Naive thymus-derived CD4-positive, alpha-beta T cell (primary cell): ENCODE measurements at regions not wholly inside any gene's neighbourhood (a gene's known extent, or its start where the extent isn't known, plus 50 kb on each side); places are given as distances from the start of the nearest gene placed in this dataset.

Experiments
- ATAC-seq: fragments of 150-1000 bp; cut with Tn5 transposase; 2 replicates; pipeline ENCODE4 v1.10.0; 2021; ENCODE audit warnings: mild to moderate bottlenecking, moderate library complexity
- CTCF ChIA-PET: fragments of 350-600 bp; sonication (Branson Sonifier 250); formaldehyde crosslinking; loops from one replicate; lab custom pipeline; 2021; ENCODE audit warnings: antibody characterized with exemption; lab: Charles Lee
- POLR2A ChIA-PET: fragments of 350-600 bp; sonication (Branson Sonifier 250); formaldehyde crosslinking; loops from one replicate; lab custom pipeline; 2021; ENCODE audit warnings: antibody characterized with exemption, inconsistent platforms; lab: Charles Lee
- DNase-seq, 9 donors: peaks; one replicate each; pipeline versions ENCODE4 v3.0.0 to v3.0.0-alpha.2; 2020 to 2022; ENCODE audit warnings: mixed read lengths in 1 of 9
- H3K27ac ChIP-seq: one replicate; pipeline ENCODE4 v1.7.0; 2013; ENCODE audit warnings: mild to moderate bottlenecking, low read depth, low read length, moderate library complexity
- H3K27me3 ChIP-seq, 2 donors: one replicate each; pipeline ENCODE4 v1.7.0; 2013; ENCODE audit warnings: low read length in 2 of 2, mild to moderate bottlenecking in 2 of 2, moderate library complexity in 2 of 2; ENCODE audit not compliant: control insufficient read depth in 2 of 2, insufficient read depth in 2 of 2
- H3K36me3 ChIP-seq, 3 experiments: 1 replicate in 2 of 3; 2 replicates in 1 of 3; pipeline ENCODE4 v1.7.0; 2013; ENCODE audit warnings: low read length in 3 of 3, mild to moderate bottlenecking in 3 of 3, moderate library complexity in 1 of 3; ENCODE audit not compliant: insufficient read depth in 3 of 3, control insufficient read depth in 2 of 3
- H3K4me1 ChIP-seq, 2 donors: one replicate each; pipeline ENCODE4 v1.7.0; 2013; ENCODE audit warnings: low read length in 2 of 2, mild to moderate bottlenecking in 2 of 2, moderate library complexity in 1 of 2; ENCODE audit not compliant: control insufficient read depth in 2 of 2, insufficient read depth in 2 of 2
- H3K4me3 ChIP-seq: 2 replicates; pipeline ENCODE4 v1.7.0; 2013; ENCODE audit warnings: mild to moderate bottlenecking, low read length
- H3K9me3 ChIP-seq, 3 experiments: 1 replicate in 2 of 3; 2 replicates in 1 of 3; pipeline ENCODE4 v1.7.0; 2013; ENCODE audit warnings: low read length in 3 of 3; ENCODE audit not compliant: control insufficient read depth in 2 of 3
- H3K27ac Mint-ChIP-seq, 9 donors: one replicate each; pipeline ENCODE4 v1.8.0; 2020 to 2022; ENCODE audit warnings: mixed read lengths in 9 of 9, mild to moderate bottlenecking in 8 of 9, moderate library complexity in 5 of 9, inconsistent platforms in 2 of 9
- H3K27me3 Mint-ChIP-seq, 5 donors: one replicate each; pipeline ENCODE4 v1.8.0; 2021 to 2022; ENCODE audit warnings: mixed read lengths in 5 of 5, mild to moderate bottlenecking in 1 of 5
- H3K36me3 Mint-ChIP-seq, 5 donors: one replicate each; pipeline ENCODE4 v1.8.0; 2020 to 2022; ENCODE audit warnings: mixed read lengths in 5 of 5, mild to moderate bottlenecking in 3 of 5, inconsistent platforms in 1 of 5
- H3K4me1 Mint-ChIP-seq, 7 donors: one replicate each; pipeline ENCODE4 v1.8.0; 2020 to 2022; ENCODE audit warnings: mixed read lengths in 7 of 7, mild to moderate bottlenecking in 3 of 7, inconsistent platforms in 1 of 7
- H3K4me3 Mint-ChIP-seq, 10 donors: one replicate each; pipeline ENCODE4 v1.8.0; 2020 to 2022; ENCODE audit warnings: mild to moderate bottlenecking in 10 of 10, mixed read lengths in 10 of 10, moderate library complexity in 6 of 10, inconsistent platforms in 2 of 10
- H3K9me3 Mint-ChIP-seq, 11 donors: one replicate each; pipeline ENCODE4 v1.8.0; 2020 to 2022; ENCODE audit warnings: mixed read lengths in 11 of 11, mild to moderate bottlenecking in 4 of 11, inconsistent platforms in 1 of 11, moderate library complexity in 1 of 11
- intact Hi-C, 2 donors: fragments of 100-400 bp; cut with micrococcal nuclease; formaldehyde crosslinking; loops; one replicate each; pipeline ENCODE4 v1.15.1; 2023

DNA sequence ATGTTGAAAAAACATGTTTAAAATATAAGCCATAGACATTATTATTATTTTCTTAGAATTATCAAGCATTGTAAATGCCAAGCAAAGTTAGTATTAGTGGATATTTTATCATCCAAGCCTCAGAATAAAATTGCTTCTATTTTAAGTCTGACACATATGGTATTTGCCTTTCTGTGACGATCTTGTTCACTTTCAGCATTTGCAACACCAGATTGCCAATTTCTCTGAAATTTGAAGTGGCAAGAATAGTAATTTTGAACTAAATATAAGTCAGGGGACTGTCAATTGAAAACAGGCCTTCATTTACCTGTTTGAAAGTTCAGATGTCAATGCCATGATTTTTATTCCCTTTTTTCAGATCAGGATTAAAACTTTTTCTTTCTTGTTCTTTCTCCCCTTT is 1233.6 kb upstream of the CDH18 start:
- no peak overlapping the region for H3K4me3 ChIP-seq
- Mint-ChIP-seq H3K9me3 (peaks cover 0 to 21% (median 8%) of the 10 kb centered on the region in 11 donors), H3K4me3 (no peak overlapping the region), H3K36me3 (peaks cover 0 to 8% (median 0%) of the 10 kb centered on the region in 5 donors), H3K4me1 (no peaks in the 10 kb centered on the region), H3K27ac (no peak overlapping the region), H3K27me3 (no peaks in the 10 kb centered on the region)
- no peak for DNase-seq
- H3K36me3 ChIP-seq: no peaks in the 10 kb centered on the region
- intact Hi-C loops: no loop called here
- H3K27ac ChIP-seq: no peak overlapping the region
- no peaks in the 10 kb centered on the region for H3K4me1 ChIP-seq
- H3K9me3 ChIP-seq: peaks cover 0 to 4% (median 0%) of the 10 kb centered on the region in 3 experiments
- H3K27me3 ChIP-seq: no peaks in the 10 kb centered on the region
- CTCF ChIA-PET: no interaction called here
- no peak for ATAC-seq
- POLR2A ChIA-PET: no interaction called here

DNA sequence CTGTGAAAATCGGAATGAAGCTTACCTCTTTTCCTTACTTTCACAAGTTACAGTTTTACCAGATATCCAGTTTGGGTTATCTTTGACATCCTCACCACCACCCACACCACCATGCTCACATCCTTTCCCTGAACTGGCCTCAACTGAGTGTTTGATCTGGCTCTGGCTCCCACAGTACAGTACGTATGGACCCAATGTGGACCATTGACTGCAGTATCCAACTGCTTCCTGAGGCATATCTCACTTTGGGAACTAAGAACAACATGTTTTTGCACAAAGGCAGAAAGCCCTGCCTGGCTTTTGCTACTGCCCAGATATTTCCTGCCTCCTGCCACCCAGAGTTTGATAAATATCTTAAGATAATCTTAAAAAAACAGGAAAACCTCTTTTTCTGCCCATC is 1232.0 kb upstream of the CDH18 start:
- Histone ChIP-seq H3K36me3 (no peaks in the 10 kb centered on the region), H3K4me3 (no peak overlapping the region), H3K9me3 (peaks cover 0 to 4% (median 0%) of the 10 kb centered on the region in 3 experiments), H3K4me1 (no peaks in the 10 kb centered on the region), H3K27ac (no peak overlapping the region), H3K27me3 (no peaks in the 10 kb centered on the region)
- POLR2A ChIA-PET: no interaction called here
- no peak for DNase-seq
- no peaks in the 10 kb centered on the region for H3K27me3 Mint-ChIP-seq
- no peaks in the 10 kb centered on the region for H3K4me1 Mint-ChIP-seq
- CTCF ChIA-PET: no interaction called here
- intact Hi-C loops: no loop called here
- H3K36me3 Mint-ChIP-seq: peaks cover 0 to 4% (median 0%) of the 10 kb centered on the region in 5 donors
- H3K9me3 Mint-ChIP-seq: peaks cover 0 to 16% (median 5%) of the 10 kb centered on the region in 11 donors
- H3K4me3 Mint-ChIP-seq: no peak overlapping the region
- no peak for ATAC-seq
- H3K27ac Mint-ChIP-seq: no peak overlapping the region

DNA sequence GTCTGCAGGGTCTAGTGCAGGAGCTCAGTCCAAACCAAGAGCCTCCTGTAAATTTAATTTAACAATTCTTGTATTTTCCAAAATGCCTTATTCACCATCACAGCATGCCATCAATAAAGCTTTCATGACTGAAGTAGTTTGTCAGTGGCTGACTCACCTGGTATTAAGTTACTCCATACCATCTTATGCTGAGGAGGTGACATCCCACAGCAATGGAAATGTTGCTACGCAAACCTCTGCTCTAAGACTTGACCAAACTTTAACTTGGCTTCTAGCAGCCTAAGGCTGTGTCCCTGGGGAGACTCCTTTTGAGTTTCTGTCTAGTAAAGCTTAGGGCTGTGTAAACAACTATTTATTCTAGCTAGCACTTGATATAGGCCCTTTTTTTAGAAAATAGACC is 1231.3 kb upstream of the CDH18 start:
- intact Hi-C loops: no loop called here
- Mint-ChIP-seq H3K27me3 (no peaks in the 10 kb centered on the region), H3K4me3 (no peak overlapping the region), H3K27ac (no peak overlapping the region), H3K36me3 (peaks cover 0 to 4% (median 0%) of the 10 kb centered on the region in 5 donors), H3K4me1 (no peaks in the 10 kb centered on the region), H3K9me3 (peaks cover 0 to 16% (median 5%) of the 10 kb centered on the region in 11 donors)
- Histone ChIP-seq H3K4me3 (no peak overlapping the region), H3K27me3 (no peaks in the 10 kb centered on the region), H3K4me1 (no peaks in the 10 kb centered on the region), H3K9me3 (peaks cover 0 to 4% (median 0%) of the 10 kb centered on the region in 3 experiments), H3K27ac (no peak overlapping the region), H3K36me3 (no peaks in the 10 kb centered on the region)
- POLR2A ChIA-PET: no interaction called here
- DNase-seq (no peak), ATAC-seq (no peak)
- CTCF ChIA-PET: no interaction called here

DNA sequence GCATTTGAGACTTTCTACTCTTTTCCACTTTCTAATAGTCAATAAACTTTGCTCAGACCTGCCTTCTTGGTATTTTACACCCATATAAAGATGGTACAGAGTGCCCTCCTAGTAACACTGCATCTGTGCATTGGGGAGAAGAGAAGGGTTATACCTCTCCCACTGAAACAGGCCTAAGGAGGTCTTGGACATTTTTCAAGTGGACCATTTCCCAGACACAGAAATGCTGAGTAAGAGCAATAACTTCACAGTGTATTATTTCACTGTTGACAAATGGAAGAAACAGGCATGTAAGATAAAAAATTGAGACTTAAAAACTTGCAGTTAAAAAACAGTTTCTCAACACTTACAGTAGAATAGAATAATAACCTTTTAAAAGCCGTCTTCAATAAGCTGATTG is 1224.0 kb upstream of the CDH18 start:
- H3K9me3 ChIP-seq: no peaks in the 10 kb centered on the region
- no peak overlapping the region for H3K27ac Mint-ChIP-seq
- H3K4me1 ChIP-seq: no peaks in the 10 kb centered on the region
- intact Hi-C loops: no loop called here
- H3K36me3 Mint-ChIP-seq: no peaks in the 10 kb centered on the region
- H3K4me3 ChIP-seq: no peak overlapping the region
- no peaks in the 10 kb centered on the region for H3K27me3 ChIP-seq
- ChIA-PET POLR2A (no interaction called here), CTCF (no interaction called here)
- ATAC-seq (no peak), DNase-seq (no peak)
- H3K4me1 Mint-ChIP-seq: no peaks in the 10 kb centered on the region
- peaks cover 0 to 16% (median 7%) of the 10 kb centered on the region in 11 donors for H3K9me3 Mint-ChIP-seq
- no peak overlapping the region for H3K27ac ChIP-seq
- H3K36me3 ChIP-seq: no peaks in the 10 kb centered on the region
- H3K4me3 Mint-ChIP-seq: no peak overlapping the region
- no peaks in the 10 kb centered on the region for H3K27me3 Mint-ChIP-seq

GRCh38 chr5:21209409-21209808 is 1221.4 kb upstream of the CDH18 start:
- Mint-ChIP-seq H3K4me3 (no peak overlapping the region), H3K36me3 (no peaks in the 10 kb centered on the region), H3K9me3 (peaks cover 0 to 11% (median 5%) of the 10 kb centered on the region in 11 donors), H3K4me1 (no peaks in the 10 kb centered on the region), H3K27me3 (no peaks in the 10 kb centered on the region), H3K27ac (no peak overlapping the region)
- Histone ChIP-seq H3K4me3 (no peak overlapping the region), H3K27me3 (no peaks in the 10 kb centered on the region), H3K27ac (no peak overlapping the region), H3K36me3 (no peaks in the 10 kb centered on the region), H3K4me1 (no peaks in the 10 kb centered on the region), H3K9me3 (no peaks in the 10 kb centered on the region)
- ATAC-seq: no peak
- ChIA-PET POLR2A (no interaction called here), CTCF (no interaction called here)
- intact Hi-C loops: no loop called here
- DNase-seq: no peak

GRCh38 chr5:21199087-21199486 is 1211.1 kb upstream of the CDH18 start:
- no peak overlapping the region for H3K4me3 ChIP-seq
- no peak overlapping the region for H3K27ac ChIP-seq
- H3K9me3 ChIP-seq: no peaks in the 10 kb centered on the region
- intact Hi-C loops: no loop called here
- Mint-ChIP-seq H3K27ac (no peak overlapping the region), H3K9me3 (peaks cover 0 to 21% (median 1%) of the 10 kb centered on the region in 11 donors), H3K4me1 (no peaks in the 10 kb centered on the region), H3K27me3 (no peaks in the 10 kb centered on the region), H3K4me3 (no peak overlapping the region), H3K36me3 (no peaks in the 10 kb centered on the region)
- no peak for DNase-seq
- H3K36me3 ChIP-seq: no peaks in the 10 kb centered on the region
- H3K27me3 ChIP-seq: no peaks in the 10 kb centered on the region
- no peak for ATAC-seq
- POLR2A ChIA-PET: no interaction called here
- CTCF ChIA-PET: interaction anchor here (1.1 kb wide), 1 partner anchor 20 kb away, joined by 3 read pairs; no protein-coding TSS in a partner anchor
- no peaks in the 10 kb centered on the region for H3K4me1 ChIP-seq

DNA sequence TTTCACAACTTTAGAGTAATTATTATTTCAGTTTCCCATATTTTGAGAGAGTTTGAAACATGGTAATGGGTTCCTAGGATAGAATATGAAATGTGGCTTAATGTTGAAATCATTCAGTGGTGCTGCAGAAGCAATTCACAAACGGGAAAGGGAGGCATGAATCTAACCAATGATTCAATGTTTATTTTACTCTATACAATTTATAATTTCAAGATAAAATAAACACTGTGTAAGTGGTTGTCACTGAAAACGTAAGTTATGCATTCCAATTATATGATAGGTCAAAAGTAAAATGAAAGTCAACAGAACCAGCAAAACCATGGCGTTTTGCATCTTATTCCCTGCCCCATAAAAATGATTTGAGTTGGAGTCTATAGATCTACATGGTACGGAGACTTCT is 1207.1 kb upstream of the CDH18 start:
- H3K4me3 Mint-ChIP-seq: no peak overlapping the region
- POLR2A ChIA-PET: no interaction called here
- ATAC-seq: no peak

More for the DNA sequence above, 1207.1 kb upstream of the CDH18 start:
- no peaks in the 10 kb centered on the region for H3K9me3 ChIP-seq
- no peak overlapping the region for H3K27ac ChIP-seq
- intact Hi-C loops: no loop called here
- H3K27me3 Mint-ChIP-seq: no peaks in the 10 kb centered on the region
- H3K9me3 Mint-ChIP-seq: peaks cover 0 to 21% (median 1%) of the 10 kb centered on the region in 11 donors
- H3K4me1 ChIP-seq: no peaks in the 10 kb centered on the region
- no peak overlapping the region for H3K27ac Mint-ChIP-seq
- DNase-seq: no peak
- H3K4me1 Mint-ChIP-seq: no peaks in the 10 kb centered on the region
- no peaks in the 10 kb centered on the region for H3K36me3 Mint-ChIP-seq
- CTCF ChIA-PET: no interaction called here
- H3K27me3 ChIP-seq: no peaks in the 10 kb centered on the region
- no peaks in the 10 kb centered on the region for H3K36me3 ChIP-seq
- no peak overlapping the region for H3K4me3 ChIP-seq
